ENCODE measurements at regions not wholly inside any gene's neighbourhood (a gene's known extent, or its start where the extent isn't known, plus 50 kb on each side); places are given as distances from the start of the nearest gene placed in this dataset.

GRCh38 chr10:33950206-33950605, 615.7 kb upstream of the NRP1 start:
- no peak for TF ChIP-seq CREB1 (IDR thresholded peaks at IDR 0.05; ENCODE audit: low read depth)
- TF ChIP-seq TEAD4 (IDR thresholded peaks at IDR 0.05): no peak
- TF ChIP-seq RAD21 (IDR thresholded peaks at IDR 0.05; ENCODE audit: low read depth): no peak
- TF ChIP-seq FOXM1 (IDR thresholded peaks at IDR 0.05; ENCODE audit: borderline replicate concordance, low read depth): no peak
- no peak for TF ChIP-seq EP300 (IDR thresholded peaks at IDR 0.05; ENCODE audit: borderline replicate concordance)
- no peak for TF ChIP-seq TAF1 (IDR thresholded peaks at IDR 0.05; ENCODE audit: low read depth)
- TF ChIP-seq, protein P1, sequence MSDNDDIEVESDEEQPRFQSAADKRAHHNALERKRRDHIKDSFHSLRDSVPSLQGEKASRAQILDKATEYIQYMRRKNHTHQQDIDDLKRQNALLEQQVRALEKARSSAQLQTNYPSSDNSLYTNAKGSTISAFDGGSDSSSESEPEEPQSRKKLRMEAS (IDR thresholded peaks at IDR 0.05): no peak
- no peak for TF ChIP-seq EGR1 (IDR thresholded peaks at IDR 0.05)
- no peak for TF ChIP-seq TCF12 (IDR thresholded peaks at IDR 0.05; ENCODE audit: low read depth)
